H1 (cell line): ENCODE measurements at regions not wholly inside any gene's neighbourhood (a gene's known extent, or its start where the extent isn't known, plus 50 kb on each side); places are given as distances from the start of the nearest gene placed in this dataset.

Experiments
- ATF2 ChIP-seq: IDR thresholded peaks from 2 replicates; pipeline ENCODE4 v1.6.1; 2012; ENCODE audit warnings: low read length, inconsistent platforms
- CBX8 ChIP-seq: fragments of 300-800, 300-1000 bp; sonication (generic); IDR thresholded peaks from 2 replicates; pipeline ENCODE4 v1.7.1; 2016; ENCODE audit warnings: low read depth, low read length, borderline replicate concordance
- CHD7 ChIP-seq: fragments of 300-600 bp; sonication (generic); IDR thresholded peaks from 2 replicates; pipeline ENCODE4 v1.7.1; 2012; ENCODE audit warnings: low read length, moderate library complexity, mild to moderate bottlenecking, inconsistent platforms; ENCODE audit not compliant: insufficient replicate concordance
- HDAC2 ChIP-seq, 2 experiments: fragments of 300-600 bp in 1 of 2; sonication (generic) in 1 of 2; IDR thresholded peaks; 2 replicates each; pipeline ENCODE4 v1.6.1; 2011 to 2012; ENCODE audit warnings: low read depth in 2 of 2, low read length in 2 of 2, mild to moderate bottlenecking in 2 of 2, moderate library complexity in 2 of 2, borderline replicate concordance in 1 of 2, inconsistent platforms in 1 of 2
- JUND ChIP-seq: IDR thresholded peaks from 2 replicates; pipeline ENCODE4 v1.6.1; 2011; ENCODE audit warnings: mild to moderate bottlenecking, improper control_type of control experiment, low read length
- NANOG ChIP-seq: IDR thresholded peaks from 2 replicates; pipeline ENCODE4 v1.6.1; 2011; ENCODE audit warnings: low read length, low read depth, mild to moderate bottlenecking, inconsistent platforms; ENCODE audit not compliant: insufficient read depth, poor library complexity, severe bottlenecking
- POLR2AphosphoS5 ChIP-seq: IDR thresholded peaks from 2 replicates; pipeline ENCODE4 v1.6.1; 2011; ENCODE audit warnings: low read depth, low read length
- POU5F1 ChIP-seq: IDR thresholded peaks from 2 replicates; pipeline ENCODE4 v1.6.1; 2011; ENCODE audit warnings: low read depth, mild to moderate bottlenecking, low read length, moderate library complexity

GRCh38 chr6:56865081-56865875 is 89.6 kb upstream of the BEND6 start (continued):
- no peak for TF ChIP-seq CHD7
- TF ChIP-seq POU5F1: no peak
- TF ChIP-seq HDAC2 (IDR thresholded peaks at IDR 0.05; ENCODE audit: borderline replicate concordance in 1 of 2, low read depth in 2 of 2, low read length in 2 of 2): no peak
- no peak for TF ChIP-seq POLR2AphosphoS5
- TF ChIP-seq ATF2: no peak
- TF ChIP-seq JUND: no peak
- no peak for TF ChIP-seq CBX8
- no peak for TF ChIP-seq NANOG
